ENCODE measurements at regions not wholly inside any gene's neighbourhood (a gene's known extent, or its start where the extent isn't known, plus 50 kb on each side); places are given as distances from the start of the nearest gene placed in this dataset.

DNA sequence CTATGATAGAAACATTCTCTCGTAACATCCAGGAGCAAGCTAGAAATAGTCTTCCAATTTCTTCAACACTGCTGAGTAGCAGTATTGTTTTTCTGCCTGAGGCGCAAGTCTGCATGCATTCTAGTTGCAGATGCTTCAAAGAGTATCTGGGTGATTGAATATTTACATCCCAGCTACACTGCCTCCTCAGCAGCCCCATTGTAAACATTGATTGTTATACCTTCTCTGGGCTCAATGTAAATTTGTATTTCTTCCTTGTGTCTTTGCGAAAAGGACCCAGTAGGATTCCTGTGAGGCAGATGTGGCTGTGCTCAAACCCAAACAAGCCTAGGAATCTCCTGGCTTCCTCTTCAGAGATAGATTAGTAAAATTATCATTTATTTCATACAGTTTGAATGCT is 320.7 kb downstream of the CDC14C start:
- Histone ChIP-seq H3K4me3 (ENCODE audit: low read length) (no peak overlapping the region), H3K27ac (ENCODE audit: low read depth, low read length) (no peak overlapping the region), H3K9me3 (ENCODE audit: control insufficient read depth in 2 of 3, low read length in 3 of 3) (no peaks in the 10 kb centered on the region), H3K4me1 (ENCODE audit: control insufficient read depth in 2 of 2, insufficient read depth in 2 of 2, low read length in 2 of 2) (no peaks in the 10 kb centered on the region), H3K36me3 (ENCODE audit: control insufficient read depth in 2 of 3, insufficient read depth in 3 of 3, low read length in 3 of 3) (no peaks in the 10 kb centered on the region), H3K27me3 (ENCODE audit: control insufficient read depth in 2 of 2, insufficient read depth in 2 of 2, low read length in 2 of 2) (no peaks in the 10 kb centered on the region)
- no peak overlapping the region for H3K4me3 Mint-ChIP-seq
- intact Hi-C loops (cut with micrococcal nuclease): no loop called here
- ATAC-seq: no peak
- ChIA-PET POLR2A (no interaction called here), CTCF (no interaction called here)
- peaks cover 0 to 20% (median 6%) of the 10 kb centered on the region in 11 donors for H3K9me3 Mint-ChIP-seq
- DNase-seq: no peak
- H3K27me3 Mint-ChIP-seq: no peaks in the 10 kb centered on the region
- peaks cover 0 to 5% (median 0%) of the 10 kb centered on the region in 5 donors for H3K36me3 Mint-ChIP-seq
- no peaks in the 10 kb centered on the region for H3K4me1 Mint-ChIP-seq
- H3K27ac Mint-ChIP-seq: no peak overlapping the region

DNA sequence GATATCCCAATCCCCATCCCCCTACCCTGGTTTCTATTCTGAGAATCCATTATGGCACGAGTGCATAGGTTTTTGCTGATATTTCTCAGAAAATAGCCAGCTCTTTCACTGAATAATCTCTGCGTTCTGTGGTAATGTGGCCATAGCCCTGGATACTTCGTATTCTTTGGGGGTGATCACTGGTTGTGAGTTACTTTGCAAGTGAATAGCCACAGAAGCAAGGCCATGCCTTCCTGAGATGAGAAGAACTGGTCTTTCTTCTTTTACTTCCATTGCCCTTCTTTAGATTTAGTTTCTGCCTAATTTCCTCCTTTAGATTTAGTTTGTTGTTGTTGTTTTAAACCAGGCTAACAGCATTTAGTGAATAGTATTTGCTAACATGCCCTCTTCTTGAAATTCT is 323.4 kb downstream of the CDC14C start:
- intact Hi-C loops (cut with micrococcal nuclease): no loop called here
- no peaks in the 10 kb centered on the region for H3K4me1 Mint-ChIP-seq
- ChIA-PET CTCF (no interaction called here), POLR2A (no interaction called here)
- no peak overlapping the region for H3K27ac Mint-ChIP-seq
- H3K4me3 ChIP-seq (ENCODE audit: low read length): no peak overlapping the region
- no peak overlapping the region for H3K4me3 Mint-ChIP-seq
- DNase-seq: no peak
- no peaks in the 10 kb centered on the region for H3K36me3 Mint-ChIP-seq
- no peak overlapping the region for H3K27ac ChIP-seq (ENCODE audit: low read depth, low read length)
- H3K4me1 ChIP-seq (ENCODE audit: control insufficient read depth in 2 of 2, insufficient read depth in 2 of 2, low read length in 2 of 2): no peaks in the 10 kb centered on the region
- no peaks in the 10 kb centered on the region for H3K9me3 ChIP-seq (ENCODE audit: control insufficient read depth in 2 of 3, low read length in 3 of 3)
- H3K27me3 Mint-ChIP-seq: no peaks in the 10 kb centered on the region
- H3K36me3 ChIP-seq (ENCODE audit: control insufficient read depth in 2 of 3, insufficient read depth in 3 of 3, low read length in 3 of 3): no peaks in the 10 kb centered on the region
- no peaks in the 10 kb centered on the region for H3K27me3 ChIP-seq (ENCODE audit: control insufficient read depth in 2 of 2, insufficient read depth in 2 of 2, low read length in 2 of 2)
- peaks cover 0 to 22% (median 5%) of the 10 kb centered on the region in 11 donors for H3K9me3 Mint-ChIP-seq
- no peak for ATAC-seq

DNA sequence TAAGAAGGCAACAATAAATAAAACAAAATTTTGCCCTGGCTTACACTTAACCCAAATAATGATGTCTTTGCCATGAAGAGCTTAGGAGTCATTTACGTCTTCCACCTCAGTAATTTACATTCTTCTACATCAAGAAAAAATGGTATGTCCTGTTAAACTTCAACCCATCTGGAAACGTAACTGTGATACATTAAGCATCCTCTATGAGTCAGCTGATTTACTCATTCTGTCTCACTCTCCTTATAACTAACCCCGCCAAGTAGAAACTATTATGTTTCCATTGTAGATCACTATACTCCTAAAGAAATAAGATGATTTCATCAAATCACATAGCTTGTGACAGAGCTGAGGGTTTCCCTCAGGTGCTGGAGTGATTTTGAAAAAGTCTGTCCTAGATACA is 330.7 kb downstream of the CDC14C start:
- Histone ChIP-seq H3K4me3 (ENCODE audit: low read length) (no peak overlapping the region), H3K36me3 (ENCODE audit: control insufficient read depth in 2 of 3, insufficient read depth in 3 of 3, low read length in 3 of 3) (no peaks in the 10 kb centered on the region), H3K27ac (ENCODE audit: low read depth, low read length) (no peak overlapping the region), H3K27me3 (ENCODE audit: control insufficient read depth in 2 of 2, insufficient read depth in 2 of 2, low read length in 2 of 2) (no peaks in the 10 kb centered on the region), H3K9me3 (ENCODE audit: control insufficient read depth in 2 of 3, low read length in 3 of 3) (no peaks in the 10 kb centered on the region), H3K4me1 (ENCODE audit: control insufficient read depth in 2 of 2, insufficient read depth in 2 of 2, low read length in 2 of 2) (no peaks in the 10 kb centered on the region)
- intact Hi-C loops (cut with micrococcal nuclease): no loop called here
- H3K9me3 Mint-ChIP-seq: peaks cover 0 to 10% (median 0%) of the 10 kb centered on the region in 11 donors
- POLR2A ChIA-PET: no interaction called here
- CTCF ChIA-PET: no interaction called here
- no peaks in the 10 kb centered on the region for H3K27me3 Mint-ChIP-seq
- H3K4me1 Mint-ChIP-seq: no peaks in the 10 kb centered on the region
- ATAC-seq (no peak), DNase-seq (no peak)
- peaks cover 0 to 5% (median 0%) of the 10 kb centered on the region in 5 donors for H3K36me3 Mint-ChIP-seq
- no peak overlapping the region for H3K4me3 Mint-ChIP-seq
- H3K27ac Mint-ChIP-seq: no peak overlapping the region

DNA sequence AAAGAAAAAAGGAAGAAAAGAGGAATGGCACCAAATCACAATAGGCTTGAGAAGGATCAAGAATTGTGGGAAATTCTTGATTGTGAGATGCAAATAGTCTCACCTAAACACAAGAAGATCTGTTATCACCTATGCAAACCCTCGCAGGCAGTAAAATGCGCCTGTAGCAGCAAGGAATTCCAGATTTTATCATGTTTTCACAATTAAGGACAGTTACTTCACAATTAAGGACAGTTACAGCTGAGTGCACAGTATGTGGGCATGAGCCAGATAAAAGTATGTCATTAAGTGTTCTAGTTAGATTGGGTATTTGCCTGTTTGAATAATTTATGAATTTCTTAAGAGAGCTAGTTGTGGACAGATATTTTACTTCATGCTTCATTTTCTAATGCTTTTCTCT is 336.2 kb downstream of the CDC14C start:
- no peaks in the 10 kb centered on the region for H3K36me3 ChIP-seq (ENCODE audit: control insufficient read depth in 2 of 3, insufficient read depth in 3 of 3, low read length in 3 of 3)
- H3K27me3 ChIP-seq (ENCODE audit: control insufficient read depth in 2 of 2, insufficient read depth in 2 of 2, low read length in 2 of 2): no peaks in the 10 kb centered on the region
- H3K27ac ChIP-seq (ENCODE audit: low read depth, low read length): no peak overlapping the region
- H3K4me1 ChIP-seq (ENCODE audit: control insufficient read depth in 2 of 2, insufficient read depth in 2 of 2, low read length in 2 of 2): no peaks in the 10 kb centered on the region
- H3K36me3 Mint-ChIP-seq: peaks cover 0 to 5% (median 0%) of the 10 kb centered on the region in 5 donors
- peaks cover 0 to 7% (median 0%) of the 10 kb centered on the region in 11 donors for H3K9me3 Mint-ChIP-seq
- H3K9me3 ChIP-seq (ENCODE audit: control insufficient read depth in 2 of 3, low read length in 3 of 3): no peaks in the 10 kb centered on the region
- H3K4me1 Mint-ChIP-seq: no peaks in the 10 kb centered on the region
- H3K27ac Mint-ChIP-seq: no peak overlapping the region
- no peak overlapping the region for H3K4me3 ChIP-seq (ENCODE audit: low read length)
- ChIA-PET CTCF (no interaction called here), POLR2A (no interaction called here)
- intact Hi-C loops (cut with micrococcal nuclease): no loop called here
- H3K27me3 Mint-ChIP-seq: no peaks in the 10 kb centered on the region
- DNase-seq: no peak
- ATAC-seq: no peak
- H3K4me3 Mint-ChIP-seq: no peak overlapping the region

DNA sequence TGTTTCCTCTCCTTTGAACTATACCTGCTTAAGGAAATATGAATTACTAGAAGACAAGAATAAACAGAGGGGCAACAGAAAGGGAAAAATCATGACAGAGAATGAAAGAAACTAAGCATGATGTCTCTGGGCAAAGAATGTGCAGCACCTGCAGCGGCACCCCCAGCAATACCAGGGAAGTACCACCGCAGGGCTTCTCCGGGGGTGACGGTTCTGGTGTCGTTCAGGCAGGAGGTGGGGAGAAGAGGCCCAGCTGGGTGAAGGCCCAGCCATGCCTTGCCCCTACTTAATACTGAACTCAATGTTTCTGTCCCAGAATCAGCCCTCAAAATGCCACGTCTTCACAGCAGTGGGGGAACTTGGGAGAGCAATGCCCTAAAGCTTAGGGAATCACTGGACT is 337.6 kb downstream of the CDC14C start:
- ATAC-seq: no peak
- H3K4me3 Mint-ChIP-seq: no peak overlapping the region
- Histone ChIP-seq H3K9me3 (ENCODE audit: control insufficient read depth in 2 of 3, low read length in 3 of 3) (no peaks in the 10 kb centered on the region), H3K4me1 (ENCODE audit: control insufficient read depth in 2 of 2, insufficient read depth in 2 of 2, low read length in 2 of 2) (no peaks in the 10 kb centered on the region), H3K27me3 (ENCODE audit: control insufficient read depth in 2 of 2, insufficient read depth in 2 of 2, low read length in 2 of 2) (no peaks in the 10 kb centered on the region), H3K4me3 (ENCODE audit: low read length) (no peak overlapping the region), H3K36me3 (ENCODE audit: control insufficient read depth in 2 of 3, insufficient read depth in 3 of 3, low read length in 3 of 3) (no peaks in the 10 kb centered on the region), H3K27ac (ENCODE audit: low read depth, low read length) (no peak overlapping the region)
- H3K27ac Mint-ChIP-seq: no peak overlapping the region
- no peaks in the 10 kb centered on the region for H3K4me1 Mint-ChIP-seq
- POLR2A ChIA-PET: no interaction called here
- no peaks in the 10 kb centered on the region for H3K36me3 Mint-ChIP-seq
- no peak for DNase-seq
- intact Hi-C loops (cut with micrococcal nuclease): no loop called here
- peaks cover 0 to 7% (median 0%) of the 10 kb centered on the region in 11 donors for H3K9me3 Mint-ChIP-seq
- no peaks in the 10 kb centered on the region for H3K27me3 Mint-ChIP-seq
- CTCF ChIA-PET: no interaction called here

DNA sequence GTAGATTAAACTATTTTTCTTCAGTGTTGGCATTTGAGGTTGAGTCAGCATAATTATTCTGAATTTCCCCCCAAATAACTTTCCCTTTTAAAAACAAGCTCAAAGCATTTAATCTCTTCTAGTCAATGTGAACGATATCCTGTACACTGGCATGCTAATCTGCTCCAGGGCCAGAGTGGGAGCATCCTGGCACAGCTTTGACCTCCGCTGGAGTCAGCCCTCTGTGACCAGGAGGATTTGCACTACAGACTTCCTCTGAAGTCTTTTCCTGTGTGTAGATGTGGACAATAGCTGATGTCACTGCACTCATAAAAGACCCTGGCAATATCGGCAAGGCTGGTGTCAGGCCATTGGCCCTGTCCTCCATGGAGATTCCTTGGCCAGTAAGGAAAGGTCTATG is 340.2 kb downstream of the CDC14C start:
- Mint-ChIP-seq H3K4me3 (no peak overlapping the region), H3K27me3 (no peaks in the 10 kb centered on the region), H3K36me3 (no peaks in the 10 kb centered on the region), H3K9me3 (peaks cover 0 to 7% (median 0%) of the 10 kb centered on the region in 11 donors), H3K4me1 (no peaks in the 10 kb centered on the region), H3K27ac (no peak overlapping the region)
- DNase-seq (no peak), ATAC-seq (no peak)
- H3K27me3 ChIP-seq (ENCODE audit: control insufficient read depth in 2 of 2, insufficient read depth in 2 of 2, low read length in 2 of 2): no peaks in the 10 kb centered on the region
- no peaks in the 10 kb centered on the region for H3K9me3 ChIP-seq (ENCODE audit: control insufficient read depth in 2 of 3, low read length in 3 of 3)
- no peaks in the 10 kb centered on the region for H3K4me1 ChIP-seq (ENCODE audit: control insufficient read depth in 2 of 2, insufficient read depth in 2 of 2, low read length in 2 of 2)
- H3K4me3 ChIP-seq (ENCODE audit: low read length): no peak overlapping the region
- ChIA-PET POLR2A (no interaction called here), CTCF (no interaction called here)
- no peak overlapping the region for H3K27ac ChIP-seq (ENCODE audit: low read depth, low read length)
- intact Hi-C loops (cut with micrococcal nuclease): no loop called here
- H3K36me3 ChIP-seq (ENCODE audit: control insufficient read depth in 2 of 3, insufficient read depth in 3 of 3, low read length in 3 of 3): no peaks in the 10 kb centered on the region

DNA sequence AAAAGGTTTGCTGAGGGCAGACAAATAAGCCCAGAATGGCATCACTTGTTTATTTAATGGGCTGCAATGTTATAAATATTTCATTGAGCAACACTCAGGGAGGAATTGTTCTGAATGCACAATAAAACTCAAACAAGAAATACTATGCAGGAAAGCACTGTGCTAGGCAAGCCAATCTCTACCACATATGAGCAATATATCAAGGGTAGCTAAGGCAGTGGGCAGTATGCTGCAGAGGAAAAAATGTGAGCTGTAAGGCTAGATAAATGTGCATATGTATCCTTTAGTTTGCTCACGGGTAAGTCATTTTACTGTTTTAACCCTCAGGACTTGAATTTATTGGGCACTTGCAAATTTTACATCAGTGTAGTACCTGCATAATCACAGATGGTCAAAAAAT is 349.6 kb downstream of the CDC14C start:
- no peak for DNase-seq
- Histone ChIP-seq H3K4me3 (ENCODE audit: low read length) (no peak overlapping the region), H3K9me3 (ENCODE audit: control insufficient read depth in 2 of 3, low read length in 3 of 3) (no peaks in the 10 kb centered on the region), H3K27me3 (ENCODE audit: control insufficient read depth in 2 of 2, insufficient read depth in 2 of 2, low read length in 2 of 2) (no peaks in the 10 kb centered on the region), H3K4me1 (ENCODE audit: control insufficient read depth in 2 of 2, insufficient read depth in 2 of 2, low read length in 2 of 2) (no peaks in the 10 kb centered on the region), H3K36me3 (ENCODE audit: control insufficient read depth in 2 of 3, insufficient read depth in 3 of 3, low read length in 3 of 3) (no peaks in the 10 kb centered on the region), H3K27ac (ENCODE audit: low read depth, low read length) (no peak overlapping the region)
- Mint-ChIP-seq H3K9me3 (peaks cover 0 to 5% (median 0%) of the 10 kb centered on the region in 11 donors), H3K36me3 (no peaks in the 10 kb centered on the region), H3K27ac (no peak overlapping the region), H3K4me3 (no peak overlapping the region), H3K4me1 (no peaks in the 10 kb centered on the region), H3K27me3 (no peaks in the 10 kb centered on the region)
- ChIA-PET CTCF (no interaction called here), POLR2A (no interaction called here)
- intact Hi-C loops (cut with micrococcal nuclease): loop anchor here in 1 of 2 donors (10.0 kb wide), 1 partner anchor 499 kb away; no protein-coding TSS in a partner anchor
- ATAC-seq: no peak
